Liver (tissue), 8 donors: ENCODE measurements at regions not wholly inside any gene's neighbourhood (a gene's known extent, or its start where the extent isn't known, plus 50 kb on each side); places are given as distances from the start of the nearest gene placed in this dataset.

Experiments used
- DNase-seq: peaks from one replicate; pipeline ENCODE4 v3.0.0-alpha.2; 2017; ENCODE audit warnings: low spot score
- H3K27ac ChIP-seq, 2 donors: one replicate each; pipeline ENCODE4 v1.7.0; 2013; ENCODE audit warnings: inconsistent platforms in 2 of 2, low read length in 2 of 2, control low read depth in 1 of 2, low read depth in 1 of 2, mild to moderate bottlenecking in 1 of 2
- H3K27me3 ChIP-seq, 4 donors: one replicate each; pipeline versions ENCODE4 v1.6.1 to v1.7.0; 2013; ENCODE audit warnings: low read length in 3 of 4, inconsistent platforms in 1 of 4, mild to moderate bottlenecking in 1 of 4, moderate library complexity in 1 of 4; ENCODE audit not compliant: control insufficient read depth in 4 of 4, insufficient read depth in 4 of 4
- H3K36me3 ChIP-seq, 4 donors: one replicate each; pipeline versions ENCODE4 v1.6.1 to v1.7.0; 2013; ENCODE audit warnings: low read length in 3 of 4, mild to moderate bottlenecking in 3 of 4, low read depth in 1 of 4, moderate library complexity in 1 of 4; ENCODE audit not compliant: control insufficient read depth in 4 of 4, insufficient read depth in 3 of 4
- H3K4me1 ChIP-seq, 4 donors: one replicate each; pipeline versions ENCODE4 v1.6.1 to v1.7.0; 2013; ENCODE audit warnings: low read length in 3 of 4, mild to moderate bottlenecking in 3 of 4, moderate library complexity in 1 of 4; ENCODE audit not compliant: control insufficient read depth in 4 of 4, insufficient read depth in 4 of 4
- H3K4me3 ChIP-seq, 3 donors: one replicate each; pipeline versions ENCODE4 v1.6.1 to v1.7.0; 2013; ENCODE audit warnings: low read length in 3 of 3, control low read depth in 1 of 3, low read depth in 1 of 3, mild to moderate bottlenecking in 1 of 3
- H3K9ac ChIP-seq, 2 donors: one replicate each; pipeline ENCODE4 v1.7.0; 2013; ENCODE audit warnings: low read length in 2 of 2, mild to moderate bottlenecking in 2 of 2, moderate library complexity in 2 of 2, control low read depth in 1 of 2, low read depth in 1 of 2
- H3K9me3 ChIP-seq, 4 donors: one replicate each; pipeline versions ENCODE4 v1.6.1 to v1.7.0; 2013; ENCODE audit warnings: low read length in 3 of 4; ENCODE audit not compliant: control insufficient read depth in 4 of 4
- EGR1 ChIP-seq, 2 donors: IDR thresholded peaks; 2 replicates each; pipeline ENCODE4 v1.6.1; 2016 to 2018; ENCODE audit warnings: antibody characterized with exemption in 2 of 2, low read depth in 2 of 2
- FOXA1 ChIP-seq: IDR thresholded peaks from 2 replicates; pipeline ENCODE4 v1.6.1; 2016; ENCODE audit warnings: antibody characterized with exemption
- FOXA2 ChIP-seq: IDR thresholded peaks from 2 replicates; pipeline ENCODE4 v1.6.1; 2016; ENCODE audit warnings: antibody characterized with exemption
- GABPA ChIP-seq, 2 donors: IDR thresholded peaks in 1 of 2; conservative IDR thresholded peaks in 1 of 2; 2 replicates each; pipeline ENCODE4 v1.6.1; 2016; ENCODE audit warnings: antibody characterized with exemption in 2 of 2, mild to moderate bottlenecking in 1 of 2, moderate library complexity in 1 of 2
- HNF4A ChIP-seq, 2 donors: conservative IDR thresholded peaks; 2 replicates each; pipeline ENCODE4 v1.6.1; 2016; ENCODE audit warnings: antibody characterized with exemption in 2 of 2, mild to moderate bottlenecking in 2 of 2
- HNF4G ChIP-seq: IDR thresholded peaks from 2 replicates; pipeline ENCODE4 v1.6.1; 2016; ENCODE audit warnings: antibody characterized with exemption
- JUND ChIP-seq, 2 donors: IDR thresholded peaks; 2 replicates each; pipeline ENCODE4 v1.6.1; 2016; ENCODE audit warnings: antibody characterized with exemption in 2 of 2
- NR2F2 ChIP-seq: IDR thresholded peaks from 2 replicates; pipeline ENCODE4 v1.6.1; 2016; ENCODE audit warnings: antibody characterized with exemption
- RAD21 ChIP-seq, 2 donors: IDR thresholded peaks; 2 replicates each; pipeline ENCODE4 v1.6.1; 2016; ENCODE audit warnings: antibody characterized with exemption in 2 of 2, mild to moderate bottlenecking in 2 of 2
- RXRA ChIP-seq, 2 donors: IDR thresholded peaks; 2 replicates each; pipeline ENCODE4 v1.6.1; 2017 to 2018; ENCODE audit warnings: antibody characterized with exemption in 2 of 2, mild to moderate bottlenecking in 1 of 2
- SP1 ChIP-seq: IDR thresholded peaks from 2 replicates; pipeline ENCODE4 v1.6.1; 2018; ENCODE audit warnings: antibody characterized with exemption, mild to moderate bottlenecking
- TAF1 ChIP-seq: conservative IDR thresholded peaks from 2 replicates; pipeline ENCODE4 v1.6.1; 2016; ENCODE audit warnings: antibody characterized with exemption, mild to moderate bottlenecking
- YY1 ChIP-seq: IDR thresholded peaks from 2 replicates; pipeline ENCODE4 v1.6.1; 2016; ENCODE audit warnings: antibody characterized with exemption, mild to moderate bottlenecking
- WGBS: extraction: QIAGEN DNeasy Blood & Tissue Kit; methylation state at CpG from one replicate; pipeline ENCODE4 v1.1.7; 2013; 5-methylcytosine and 5-hydroxymethylcytosine counted together
- TF ChIP-seq, protein P1 (sequence below): IDR thresholded peaks from 2 replicates; pipeline ENCODE4 v1.6.1; 2016; ENCODE audit warnings: antibody characterized with exemption
- TF ChIP-seq, protein P2 (sequence below): IDR thresholded peaks from 2 replicates; pipeline ENCODE4 v1.6.1; 2016; ENCODE audit warnings: antibody characterized with exemption
- TF ChIP-seq, protein P3 (sequence below): IDR thresholded peaks from 2 replicates; pipeline ENCODE4 v1.6.1; 2016; ENCODE audit warnings: antibody characterized with exemption, mild to moderate bottlenecking
- TF ChIP-seq, protein P4 (sequence below): fragments of 150-350 bp; IDR thresholded peaks from 2 replicates; pipeline ENCODE4 v1.5.1; 2017; ENCODE audit warnings: improper control_type of control experiment, low read depth, low read length; ENCODE audit not compliant: missing input control
- donor health status: healthy.
- donor health status: healthy.
- donor health status: healthy.
- donor health status: healthy.
- donor health status: healthy.

GRCh38 chr14:58707949-58708348 is 70.2 kb downstream of the DACT1 start:
- H3K9me3 ChIP-seq: no peaks in the 10 kb centered on the region
- TF ChIP-seq TAF1: no peak
- TF ChIP-seq NR2F2: no peak
- TF ChIP-seq SP1: no peak
- no peak for TF ChIP-seq FOXA2
- TF ChIP-seq RXRA (IDR thresholded peaks at IDR 0.05): no peak
- no peak for TF ChIP-seq JUND (IDR thresholded peaks at IDR 0.05)
- no peak for TF ChIP-seq GABPA (IDR thresholded peaks at IDR 0.05 in 1 of 2, conservative IDR thresholded peaks at IDR 0.05 in 1 of 2)

GRCh38 chr14:58709949-58710348 is 72.2 kb downstream of the DACT1 start:
- no peaks in the 10 kb centered on the region for H3K27me3 ChIP-seq
- H3K36me3 ChIP-seq: no peaks in the 10 kb centered on the region
- TF ChIP-seq YY1: no peak
- TF ChIP-seq, protein P1, sequence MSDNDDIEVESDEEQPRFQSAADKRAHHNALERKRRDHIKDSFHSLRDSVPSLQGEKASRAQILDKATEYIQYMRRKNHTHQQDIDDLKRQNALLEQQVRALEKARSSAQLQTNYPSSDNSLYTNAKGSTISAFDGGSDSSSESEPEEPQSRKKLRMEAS: no peak
- no peak for TF ChIP-seq JUND (IDR thresholded peaks at IDR 0.05)
- TF ChIP-seq SP1: no peak
- no peak for TF ChIP-seq RXRA (IDR thresholded peaks at IDR 0.05)
- no peak for TF ChIP-seq FOXA1
- TF ChIP-seq NR2F2: no peak
- no peak for TF ChIP-seq FOXA2
- TF ChIP-seq, protein P2, sequence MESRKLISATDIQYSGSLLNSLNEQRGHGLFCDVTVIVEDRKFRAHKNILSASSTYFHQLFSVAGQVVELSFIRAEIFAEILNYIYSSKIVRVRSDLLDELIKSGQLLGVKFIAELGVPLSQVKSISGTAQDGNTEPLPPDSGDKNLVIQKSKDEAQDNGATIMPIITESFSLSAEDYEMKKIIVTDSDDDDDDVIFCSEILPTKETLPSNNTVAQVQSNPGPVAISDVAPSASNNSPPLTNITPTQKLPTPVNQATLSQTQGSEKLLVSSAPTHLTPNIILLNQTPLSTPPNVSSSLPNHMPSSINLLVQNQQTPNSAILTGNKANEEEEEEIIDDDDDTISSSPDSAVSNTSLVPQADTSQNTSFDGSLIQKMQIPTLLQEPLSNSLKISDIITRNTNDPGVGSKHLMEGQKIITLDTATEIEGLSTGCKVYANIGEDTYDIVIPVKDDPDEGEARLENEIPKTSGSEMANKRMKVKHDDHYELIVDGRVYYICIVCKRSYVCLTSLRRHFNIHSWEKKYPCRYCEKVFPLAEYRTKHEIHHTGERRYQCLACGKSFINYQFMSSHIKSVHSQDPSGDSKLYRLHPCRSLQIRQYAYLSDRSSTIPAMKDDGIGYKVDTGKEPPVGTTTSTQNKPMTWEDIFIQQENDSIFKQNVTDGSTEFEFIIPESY: no peak
- TF ChIP-seq, protein P3, sequence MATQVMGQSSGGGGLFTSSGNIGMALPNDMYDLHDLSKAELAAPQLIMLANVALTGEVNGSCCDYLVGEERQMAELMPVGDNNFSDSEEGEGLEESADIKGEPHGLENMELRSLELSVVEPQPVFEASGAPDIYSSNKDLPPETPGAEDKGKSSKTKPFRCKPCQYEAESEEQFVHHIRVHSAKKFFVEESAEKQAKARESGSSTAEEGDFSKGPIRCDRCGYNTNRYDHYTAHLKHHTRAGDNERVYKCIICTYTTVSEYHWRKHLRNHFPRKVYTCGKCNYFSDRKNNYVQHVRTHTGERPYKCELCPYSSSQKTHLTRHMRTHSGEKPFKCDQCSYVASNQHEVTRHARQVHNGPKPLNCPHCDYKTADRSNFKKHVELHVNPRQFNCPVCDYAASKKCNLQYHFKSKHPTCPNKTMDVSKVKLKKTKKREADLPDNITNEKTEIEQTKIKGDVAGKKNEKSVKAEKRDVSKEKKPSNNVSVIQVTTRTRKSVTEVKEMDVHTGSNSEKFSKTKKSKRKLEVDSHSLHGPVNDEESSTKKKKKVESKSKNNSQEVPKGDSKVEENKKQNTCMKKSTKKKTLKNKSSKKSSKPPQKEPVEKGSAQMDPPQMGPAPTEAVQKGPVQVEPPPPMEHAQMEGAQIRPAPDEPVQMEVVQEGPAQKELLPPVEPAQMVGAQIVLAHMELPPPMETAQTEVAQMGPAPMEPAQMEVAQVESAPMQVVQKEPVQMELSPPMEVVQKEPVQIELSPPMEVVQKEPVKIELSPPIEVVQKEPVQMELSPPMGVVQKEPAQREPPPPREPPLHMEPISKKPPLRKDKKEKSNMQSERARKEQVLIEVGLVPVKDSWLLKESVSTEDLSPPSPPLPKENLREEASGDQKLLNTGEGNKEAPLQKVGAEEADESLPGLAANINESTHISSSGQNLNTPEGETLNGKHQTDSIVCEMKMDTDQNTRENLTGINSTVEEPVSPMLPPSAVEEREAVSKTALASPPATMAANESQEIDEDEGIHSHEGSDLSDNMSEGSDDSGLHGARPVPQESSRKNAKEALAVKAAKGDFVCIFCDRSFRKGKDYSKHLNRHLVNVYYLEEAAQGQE: no peak
- TF ChIP-seq, protein P4, sequence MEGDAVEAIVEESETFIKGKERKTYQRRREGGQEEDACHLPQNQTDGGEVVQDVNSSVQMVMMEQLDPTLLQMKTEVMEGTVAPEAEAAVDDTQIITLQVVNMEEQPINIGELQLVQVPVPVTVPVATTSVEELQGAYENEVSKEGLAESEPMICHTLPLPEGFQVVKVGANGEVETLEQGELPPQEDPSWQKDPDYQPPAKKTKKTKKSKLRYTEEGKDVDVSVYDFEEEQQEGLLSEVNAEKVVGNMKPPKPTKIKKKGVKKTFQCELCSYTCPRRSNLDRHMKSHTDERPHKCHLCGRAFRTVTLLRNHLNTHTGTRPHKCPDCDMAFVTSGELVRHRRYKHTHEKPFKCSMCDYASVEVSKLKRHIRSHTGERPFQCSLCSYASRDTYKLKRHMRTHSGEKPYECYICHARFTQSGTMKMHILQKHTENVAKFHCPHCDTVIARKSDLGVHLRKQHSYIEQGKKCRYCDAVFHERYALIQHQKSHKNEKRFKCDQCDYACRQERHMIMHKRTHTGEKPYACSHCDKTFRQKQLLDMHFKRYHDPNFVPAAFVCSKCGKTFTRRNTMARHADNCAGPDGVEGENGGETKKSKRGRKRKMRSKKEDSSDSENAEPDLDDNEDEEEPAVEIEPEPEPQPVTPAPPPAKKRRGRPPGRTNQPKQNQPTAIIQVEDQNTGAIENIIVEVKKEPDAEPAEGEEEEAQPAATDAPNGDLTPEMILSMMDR: no peak
- TF ChIP-seq TAF1: no peak
- no peak for TF ChIP-seq RAD21 (IDR thresholded peaks at IDR 0.05)
- no peak for TF ChIP-seq HNF4G
- no peak for TF ChIP-seq HNF4A (conservative IDR thresholded peaks at IDR 0.05)
- no peak for TF ChIP-seq EGR1 (IDR thresholded peaks at IDR 0.05; ENCODE audit: low read depth in 2 of 2)
- H3K9ac ChIP-seq: no peak overlapping the region
- no peaks in the 10 kb centered on the region for H3K4me1 ChIP-seq
- H3K9me3 ChIP-seq: no peaks in the 10 kb centered on the region
- no peak overlapping the region for H3K4me3 ChIP-seq
- DNase-seq: no peak
- WGBS: 65% methylated on average over 2 of the region's 2 CpGs
- H3K27ac ChIP-seq: no peak overlapping the region

More at GRCh38 chr14:58707949-58708348, 70.2 kb downstream of the DACT1 start:
- Histone ChIP-seq H3K36me3 (no peaks in the 10 kb centered on the region), H3K4me1 (no peaks in the 10 kb centered on the region), H3K27ac (no peak overlapping the region), H3K9ac (no peak overlapping the region), H3K27me3 (no peaks in the 10 kb centered on the region), H3K4me3 (no peak overlapping the region)
- DNase-seq: no peak
- 69% methylated on average over 1 of the region's 1 CpG for WGBS
